ENCODE measurements at regions not wholly inside any gene's neighbourhood (a gene's known extent, or its start where the extent isn't known, plus 50 kb on each side); places are given as distances from the start of the nearest gene placed in this dataset.
"Not testable (repeated sequence)": the region's sequence is repeated elsewhere in the genome, so short reads cannot be mapped to it uniquely, and the experiment has no call there.

GRCh38 chr13:31605076-31605860, 134.1 kb upstream of the RXFP2 start:
- Histone ChIP-seq H3K9me3 (ENCODE audit: control insufficient read depth, low read depth, low read length) (no peaks in the 10 kb centered on the region), H4K20me1 (ENCODE audit: control insufficient read depth, extremely low read depth, insufficient read depth, low read length) (no peaks in the 10 kb centered on the region), H3K9me1 (ENCODE audit: control insufficient read depth, extremely low read depth, insufficient read depth, low read length) (no peaks in the 10 kb centered on the region), H3K9ac (ENCODE audit: control insufficient read depth, extremely low read depth, insufficient read depth, low read length) (no peak overlapping the region), H3K27ac (ENCODE audit: control insufficient read depth, insufficient read depth, low read length) (no peak overlapping the region), H3K4me3 (ENCODE audit: control insufficient read depth in 2 of 3, extremely low read depth in 1 of 3, insufficient read depth in 2 of 3, low read depth in 1 of 3, low read length in 3 of 3) (no peak overlapping the region), H3K79me2 (ENCODE audit: control insufficient read depth, insufficient read depth, low read length) (no peaks in the 10 kb centered on the region), H3K27me3 (ENCODE audit: control insufficient read depth, extremely low read depth, insufficient read depth, low read length) (no peaks in the 10 kb centered on the region), H3K36me3 (ENCODE audit: control insufficient read depth in 2 of 2, extremely low read depth in 1 of 2, insufficient read depth in 2 of 2, low read length in 2 of 2) (no peaks in the 10 kb centered on the region), H3K4me1 (ENCODE audit: control insufficient read depth, extremely low read depth, insufficient read depth, low read length) (no peaks in the 10 kb centered on the region), H3K4me2 (ENCODE audit: control insufficient read depth, extremely low read depth, insufficient read depth, low read depth, low read length) (no peak overlapping the region), H2AFZ (ENCODE audit: control insufficient read depth, low read length) (no peak overlapping the region)
- dilution Hi-C loops (cut with MboI; ENCODE audit: extremely low pct_ligation_motif_present, low sequenced_read_pairs) = no loop called here
- FAIRE-seq (no peak), DNase-seq (ENCODE audit: low read depth, low spot score) (no peak)
- TF ChIP-seq EZH2 (IDR thresholded peaks at IDR 0.05; ENCODE audit: low read length) = no peak
- no peak for TF ChIP-seq CTCF (optimal IDR thresholded peaks at IDR 0.05 in 1 of 3, IDR thresholded peaks at IDR 0.05 in 1 of 3, conservative IDR thresholded peaks at IDR 0.05 in 1 of 3; ENCODE audit: extremely low read depth in 1 of 3, insufficient read depth in 2 of 3, low read length in 3 of 3)

GRCh38 chr13:31607531-31607930, 131.8 kb upstream of the RXFP2 start:
- H4K20me1 ChIP-seq (ENCODE audit: control insufficient read depth, extremely low read depth, insufficient read depth, low read length); H3K79me2 ChIP-seq (ENCODE audit: control insufficient read depth, insufficient read depth, low read length); FAIRE-seq; H3K9me1 ChIP-seq (ENCODE audit: control insufficient read depth, extremely low read depth, insufficient read depth, low read length); dilution Hi-C loops (cut with MboI; ENCODE audit: extremely low pct_ligation_motif_present, low sequenced_read_pairs); H3K36me3 ChIP-seq (ENCODE audit: control insufficient read depth in 2 of 2, extremely low read depth in 1 of 2, insufficient read depth in 2 of 2, low read length in 2 of 2); H3K4me2 ChIP-seq (ENCODE audit: control insufficient read depth, extremely low read depth, insufficient read depth, low read depth, low read length); H3K9ac ChIP-seq (ENCODE audit: control insufficient read depth, extremely low read depth, insufficient read depth, low read length); H2AFZ ChIP-seq (ENCODE audit: control insufficient read depth, low read length); H3K4me3 ChIP-seq (ENCODE audit: control insufficient read depth in 2 of 3, extremely low read depth in 1 of 3, insufficient read depth in 2 of 3, low read depth in 1 of 3, low read length in 3 of 3); H3K27ac ChIP-seq (ENCODE audit: control insufficient read depth, insufficient read depth, low read length); H3K27me3 ChIP-seq (ENCODE audit: control insufficient read depth, extremely low read depth, insufficient read depth, low read length); DNase-seq (ENCODE audit: low read depth, low spot score); H3K4me1 ChIP-seq (ENCODE audit: control insufficient read depth, extremely low read depth, insufficient read depth, low read length); H3K9me3 ChIP-seq (ENCODE audit: control insufficient read depth, low read depth, low read length): not testable (repeated sequence)

GRCh38 chr13:31608780-31609179, 130.5 kb upstream of the RXFP2 start:
- FAIRE-seq; H4K20me1 ChIP-seq (ENCODE audit: control insufficient read depth, extremely low read depth, insufficient read depth, low read length); dilution Hi-C loops (cut with MboI; ENCODE audit: extremely low pct_ligation_motif_present, low sequenced_read_pairs); H2AFZ ChIP-seq (ENCODE audit: control insufficient read depth, low read length); DNase-seq (ENCODE audit: low read depth, low spot score); H3K9me1 ChIP-seq (ENCODE audit: control insufficient read depth, extremely low read depth, insufficient read depth, low read length); H3K27me3 ChIP-seq (ENCODE audit: control insufficient read depth, extremely low read depth, insufficient read depth, low read length); H3K36me3 ChIP-seq (ENCODE audit: control insufficient read depth in 2 of 2, extremely low read depth in 1 of 2, insufficient read depth in 2 of 2, low read length in 2 of 2); H3K4me3 ChIP-seq (ENCODE audit: control insufficient read depth in 2 of 3, extremely low read depth in 1 of 3, insufficient read depth in 2 of 3, low read depth in 1 of 3, low read length in 3 of 3); H3K27ac ChIP-seq (ENCODE audit: control insufficient read depth, insufficient read depth, low read length); H3K4me1 ChIP-seq (ENCODE audit: control insufficient read depth, extremely low read depth, insufficient read depth, low read length); H3K4me2 ChIP-seq (ENCODE audit: control insufficient read depth, extremely low read depth, insufficient read depth, low read depth, low read length); H3K9ac ChIP-seq (ENCODE audit: control insufficient read depth, extremely low read depth, insufficient read depth, low read length); H3K9me3 ChIP-seq (ENCODE audit: control insufficient read depth, low read depth, low read length); H3K79me2 ChIP-seq (ENCODE audit: control insufficient read depth, insufficient read depth, low read length): not testable (repeated sequence)

Measured in keratinocyte (primary cell).